GM08714 (cell line): ENCODE measurements at regions not wholly inside any gene's neighbourhood (a gene's known extent, or its start where the extent isn't known, plus 50 kb on each side); places are given as distances from the start of the nearest gene placed in this dataset.

Experiments used
- H3K4me3 ChIP-seq: fragments of 200-500 bp; sonication (Bioruptor generic); 2 replicates; pipeline ENCODE4 v1.5.1; 2014; ENCODE audit warnings: mild to moderate bottlenecking, low read length, inconsistent platforms
- ZNF274 ChIP-seq: IDR thresholded peaks from 2 replicates; pipeline ENCODE4 v1.6.1; 2012; ENCODE audit warnings: mild to moderate bottlenecking, low read depth, low read length

DNA sequence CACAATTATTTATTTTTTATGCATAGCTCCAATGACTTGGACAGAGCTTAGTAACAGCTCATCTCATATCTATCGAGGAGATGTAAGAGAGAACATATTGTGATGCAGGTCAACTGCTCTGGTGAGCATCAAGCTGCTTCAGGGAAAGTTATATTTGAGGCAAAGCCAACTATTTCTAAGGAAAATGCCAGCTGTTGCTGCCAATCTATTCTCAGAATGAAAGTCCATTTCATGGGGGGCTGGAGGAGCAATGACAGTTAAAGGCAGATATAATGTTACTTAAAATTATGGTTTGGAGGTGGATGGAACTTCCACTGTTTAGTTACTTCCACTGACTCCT is 424.8 kb downstream of the KIF20B start:
- no peak for TF ChIP-seq ZNF274
- H3K4me3 ChIP-seq: no peak overlapping the region

DNA sequence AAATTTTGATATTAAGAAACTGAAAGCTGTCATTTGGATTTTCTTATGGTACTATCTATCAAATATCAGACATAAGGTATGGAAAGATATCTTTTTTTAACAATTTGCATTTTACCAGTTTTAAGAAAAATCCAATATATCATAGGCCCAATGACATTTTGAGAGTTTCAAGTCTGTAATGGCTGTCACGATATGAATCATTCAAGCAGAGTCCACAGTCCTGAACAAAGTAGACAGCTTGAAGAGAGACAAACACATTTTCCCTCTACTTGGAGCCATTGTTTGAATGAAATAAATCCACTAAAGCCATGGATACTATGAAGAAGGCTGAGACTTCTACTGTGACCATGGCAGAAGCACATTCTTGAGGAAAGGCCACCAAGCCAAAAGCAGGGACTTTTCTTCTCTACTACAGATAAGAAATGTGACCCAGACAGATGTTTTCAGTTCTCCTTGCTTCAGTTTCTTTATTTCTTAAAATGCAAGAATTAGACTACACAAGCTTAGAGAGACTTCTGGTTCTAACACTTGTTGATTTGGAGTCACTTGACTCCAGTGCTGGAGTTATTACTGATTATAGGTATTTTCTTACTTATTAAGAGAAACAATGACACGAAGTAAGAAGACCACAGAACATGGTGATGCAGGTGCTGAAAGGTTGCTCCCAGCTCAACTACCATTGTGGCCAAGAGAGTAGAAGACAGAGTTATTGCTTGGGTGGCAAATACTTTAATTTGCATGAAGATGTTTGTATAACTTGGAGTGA is 429.1 kb downstream of the KIF20B start:
- H3K4me3 ChIP-seq: no peak overlapping the region
- no peak for TF ChIP-seq ZNF274

DNA sequence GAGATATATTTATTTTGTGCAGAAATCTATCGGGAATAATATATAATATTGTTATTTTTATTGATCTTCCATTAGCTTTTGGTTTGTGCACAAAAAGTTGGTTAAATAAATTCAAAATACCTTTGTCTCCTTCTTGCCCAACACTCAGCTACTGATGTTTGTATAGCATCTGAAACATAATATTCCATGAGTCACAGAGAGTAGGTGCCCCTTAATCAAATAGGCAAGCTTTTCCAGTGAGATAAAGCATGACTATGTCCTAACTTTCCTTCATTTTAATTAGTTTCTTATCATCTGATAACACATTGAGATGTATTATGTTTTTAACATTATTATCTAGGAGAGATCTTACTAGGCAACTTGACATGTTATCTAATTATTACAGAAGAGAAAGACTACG is 432.2 kb downstream of the KIF20B start:
- H3K4me3 ChIP-seq: no peak overlapping the region

DNA sequence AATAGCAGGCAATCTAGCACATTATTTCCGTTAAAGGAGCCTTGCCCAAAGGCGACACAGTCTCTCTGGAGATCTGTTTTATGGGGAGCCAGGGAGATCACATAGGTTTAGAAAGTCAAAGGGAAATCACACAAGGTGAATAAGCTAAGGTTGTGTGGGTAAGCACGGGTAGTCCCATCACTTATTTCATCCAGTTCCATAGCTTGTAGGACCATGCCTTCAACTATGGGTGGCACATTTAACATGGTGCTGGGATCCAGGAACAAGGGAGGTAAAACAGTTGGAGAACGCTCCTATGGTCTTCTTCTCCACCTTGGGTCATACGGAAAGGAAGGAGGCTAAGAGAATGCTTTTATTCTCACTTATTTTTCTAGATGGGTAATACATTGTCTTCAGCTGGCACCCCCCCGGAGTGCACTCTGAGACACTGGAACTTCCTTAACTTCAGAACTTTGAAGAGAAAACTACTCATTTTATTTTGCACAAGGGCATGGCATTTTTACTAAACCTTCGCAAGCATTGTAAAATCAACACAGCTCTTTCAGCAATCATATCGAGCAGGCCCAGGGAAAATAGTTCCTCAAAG is 435.4 kb downstream of the KIF20B start:
- no peak for TF ChIP-seq ZNF274
- H3K4me3 ChIP-seq: no peak overlapping the region

More for the DNA sequence above, 432.2 kb downstream of the KIF20B start:
- TF ChIP-seq ZNF274: no peak

DNA sequence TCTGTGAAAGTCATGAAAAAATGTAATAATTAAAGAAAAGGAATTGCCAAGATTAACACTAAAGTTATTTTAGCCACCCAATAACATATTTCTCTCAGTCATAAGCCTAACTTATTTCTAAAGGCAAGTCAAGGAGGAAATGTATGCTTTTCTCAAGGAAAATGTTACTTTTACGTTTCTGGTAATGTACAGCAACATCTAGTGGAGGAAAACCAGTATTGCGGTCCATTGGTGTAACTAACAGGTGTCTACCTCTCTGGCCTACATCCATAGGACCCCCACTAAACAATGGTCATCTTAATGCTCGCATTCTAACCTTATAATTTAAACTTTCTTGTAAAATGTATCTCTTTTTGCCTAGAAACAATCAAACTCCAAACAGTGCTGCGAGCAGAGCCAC is 437.5 kb downstream of the KIF20B start:
- no peak overlapping the region for H3K4me3 ChIP-seq
- TF ChIP-seq ZNF274: no peak

DNA sequence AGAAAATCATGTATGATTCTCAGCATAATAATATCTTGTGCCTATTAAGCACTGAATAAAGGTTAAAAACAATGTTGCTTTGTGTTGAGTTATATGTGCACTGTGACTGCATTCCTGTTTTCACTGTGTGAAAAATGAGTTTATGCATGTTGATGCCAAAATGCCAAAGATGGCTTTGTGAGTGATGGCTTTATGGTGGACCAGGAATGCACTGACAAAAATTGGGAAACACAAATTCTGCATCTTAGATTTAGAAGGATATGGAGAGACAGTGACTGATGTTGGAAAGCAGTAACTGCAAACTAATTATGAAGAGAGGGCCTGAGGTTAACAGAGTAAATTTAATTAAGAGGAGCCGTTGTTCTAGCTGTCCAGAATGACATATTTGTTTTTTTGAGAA is 440.4 kb downstream of the KIF20B start:
- H3K4me3 ChIP-seq: no peak overlapping the region
- no peak for TF ChIP-seq ZNF274

DNA sequence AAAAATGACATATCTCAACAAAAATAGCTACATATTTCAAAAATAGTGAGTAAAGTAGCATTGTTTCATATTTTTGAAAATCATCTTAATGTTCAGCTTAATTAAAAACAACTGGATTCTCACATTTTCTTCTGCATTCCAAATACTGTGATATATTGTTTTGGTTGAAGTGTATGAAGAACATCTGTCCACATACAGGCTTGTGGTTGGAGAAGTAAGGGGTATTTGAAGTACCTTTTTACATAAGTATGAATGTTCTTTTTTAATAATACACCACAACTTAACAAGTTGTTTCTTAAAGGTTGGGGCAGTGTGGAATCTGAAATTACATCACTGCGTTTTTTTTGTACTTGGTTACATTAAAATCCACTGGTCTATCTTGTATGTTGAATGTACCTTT is 442.5 kb downstream of the KIF20B start:
- TF ChIP-seq ZNF274: no peak
- no peak overlapping the region for H3K4me3 ChIP-seq

DNA sequence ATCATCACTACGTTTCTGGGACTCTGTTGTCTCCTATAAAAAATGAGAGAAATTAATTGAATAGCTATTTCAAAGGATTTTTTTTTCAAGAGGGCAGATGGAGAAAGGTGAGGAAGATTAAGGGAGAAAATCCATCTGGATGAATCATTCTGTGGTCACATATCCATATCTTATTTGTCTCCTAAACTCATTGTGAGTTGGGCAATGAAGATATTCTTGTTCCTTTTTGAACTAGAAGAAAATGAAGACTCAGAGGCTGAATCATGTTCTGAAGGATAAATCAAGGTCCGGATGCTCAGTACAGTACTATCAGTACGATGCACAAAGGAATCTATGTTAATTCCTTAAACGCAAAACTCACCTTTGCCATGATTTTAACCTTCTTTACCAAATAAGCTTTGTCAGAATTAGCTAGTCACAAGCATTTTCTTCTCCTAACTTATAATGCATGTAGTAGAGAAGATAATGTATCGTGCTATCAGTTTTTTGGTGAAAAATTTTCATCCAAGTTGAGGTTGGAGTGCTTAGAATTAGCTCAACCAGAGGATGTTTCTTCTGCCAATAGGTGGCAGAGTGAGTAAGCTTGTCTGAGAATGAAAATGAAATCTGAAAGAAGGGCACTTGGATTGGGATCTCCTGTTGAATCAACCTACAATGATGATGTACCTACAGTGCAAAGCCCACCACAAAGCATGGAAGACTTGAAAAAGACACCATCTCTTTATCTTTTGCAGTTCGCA is 446.9 kb downstream of the KIF20B start:
- TF ChIP-seq ZNF274: no peak
- H3K4me3 ChIP-seq: no peak overlapping the region

DNA sequence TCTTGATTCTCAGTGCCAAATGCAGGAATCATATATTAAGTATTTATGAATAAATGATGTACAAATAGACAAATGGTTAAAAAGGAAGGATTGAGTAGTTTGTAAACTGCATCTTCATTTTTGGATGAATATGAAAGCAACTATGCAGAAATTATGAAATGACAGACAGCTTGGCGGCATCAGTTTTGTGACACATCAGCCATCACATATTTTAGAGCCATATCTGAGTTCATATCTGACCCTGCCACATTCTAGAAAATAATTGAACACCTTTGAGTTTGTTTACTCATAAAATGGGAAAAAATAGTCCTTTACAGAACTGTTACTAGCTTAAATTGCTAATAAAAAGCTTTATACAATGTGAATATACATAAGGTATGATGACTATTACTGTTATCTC is 448.2 kb downstream of the KIF20B start:
- TF ChIP-seq ZNF274: no peak
- no peak overlapping the region for H3K4me3 ChIP-seq

DNA sequence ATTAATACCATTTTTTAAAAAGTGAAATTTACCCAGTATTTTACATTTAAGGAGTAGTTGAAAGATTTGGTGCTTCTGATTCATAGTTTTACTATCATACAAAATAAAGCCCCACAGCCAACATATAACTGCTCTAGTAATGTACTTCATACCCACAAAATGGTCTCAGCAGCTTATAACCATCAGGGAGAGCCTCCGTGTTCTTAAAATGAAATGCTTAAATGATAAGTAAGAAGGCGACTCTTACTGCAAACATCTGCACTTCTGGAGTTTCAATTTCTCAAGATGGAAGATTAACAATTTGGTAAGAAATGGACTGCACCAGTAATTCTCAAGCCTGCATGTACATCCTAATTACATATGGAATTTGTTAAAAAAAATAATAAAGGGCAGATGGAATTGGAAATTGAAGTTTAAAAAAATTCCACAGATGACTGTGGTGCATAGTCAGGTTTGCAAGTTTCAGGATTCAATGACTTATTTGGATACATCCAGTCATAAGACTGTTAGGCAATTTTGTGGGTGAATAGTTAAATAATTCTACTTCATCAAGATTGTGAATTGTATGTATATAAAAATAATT is 461.0 kb downstream of the KIF20B start:
- no peak for TF ChIP-seq ZNF274
- H3K4me3 ChIP-seq: no peak overlapping the region

DNA sequence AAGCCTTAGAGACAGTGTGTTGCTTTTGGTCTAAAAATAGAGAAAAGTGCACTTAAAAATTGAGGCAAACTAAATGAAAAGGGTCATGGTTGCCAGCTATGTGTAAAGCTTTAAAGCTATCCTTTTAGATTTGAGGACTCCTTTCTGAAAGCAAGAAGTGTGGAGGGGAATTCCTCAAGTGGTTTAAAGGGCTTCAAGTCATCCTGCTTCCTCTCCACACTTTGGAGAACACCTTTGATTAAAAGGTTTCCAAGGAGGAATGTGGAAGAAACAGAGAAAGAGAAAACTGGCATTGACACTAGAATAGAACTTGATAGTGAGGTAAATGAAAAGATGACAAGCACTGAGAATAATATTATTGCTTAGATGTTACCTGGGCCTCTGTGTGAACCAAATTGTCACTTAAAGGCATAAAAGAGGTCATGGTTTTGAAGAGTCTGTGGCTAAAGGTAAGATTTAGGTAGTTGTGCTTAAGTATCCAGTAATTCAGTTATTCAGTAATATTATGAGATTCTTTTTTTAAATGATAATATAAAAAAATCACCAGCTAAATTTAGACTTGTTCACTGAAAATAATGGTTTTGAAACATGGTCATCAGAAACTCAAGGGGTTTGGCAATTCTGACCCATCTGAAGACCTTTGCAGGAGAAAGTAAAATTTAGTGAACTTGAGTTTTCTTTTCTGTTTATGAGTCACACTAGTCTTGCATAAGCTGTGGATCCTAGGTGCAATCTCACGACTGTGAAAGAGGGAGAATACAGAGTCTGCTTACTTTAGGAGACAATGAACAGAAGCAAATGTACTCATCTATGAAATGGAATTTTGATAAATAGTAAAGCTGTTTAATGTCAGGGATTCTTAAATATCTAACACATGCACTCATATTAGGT is 466.0 kb downstream of the KIF20B start:
- H3K4me3 ChIP-seq: no peak overlapping the region
- TF ChIP-seq ZNF274: no peak

DNA sequence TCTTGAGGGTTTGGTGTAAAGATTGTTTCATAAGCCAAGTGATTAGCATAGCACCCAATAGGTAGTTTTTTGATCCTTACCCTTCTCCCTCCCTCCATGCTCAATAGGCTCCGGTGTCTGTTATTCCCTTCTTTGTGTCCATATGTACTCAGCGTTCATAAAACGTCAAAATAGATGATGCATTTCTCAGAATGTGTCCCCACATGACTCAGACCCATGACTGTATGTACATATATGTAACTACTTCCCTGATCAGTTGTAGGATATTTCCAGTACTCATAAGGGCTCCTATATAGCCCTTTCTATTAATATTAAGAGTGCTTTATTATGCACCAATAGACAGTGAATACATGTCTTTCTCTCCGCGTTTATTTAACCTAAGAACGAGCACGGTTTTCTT is 466.9 kb downstream of the KIF20B start:
- TF ChIP-seq ZNF274: no peak
- H3K4me3 ChIP-seq: no peak overlapping the region

DNA sequence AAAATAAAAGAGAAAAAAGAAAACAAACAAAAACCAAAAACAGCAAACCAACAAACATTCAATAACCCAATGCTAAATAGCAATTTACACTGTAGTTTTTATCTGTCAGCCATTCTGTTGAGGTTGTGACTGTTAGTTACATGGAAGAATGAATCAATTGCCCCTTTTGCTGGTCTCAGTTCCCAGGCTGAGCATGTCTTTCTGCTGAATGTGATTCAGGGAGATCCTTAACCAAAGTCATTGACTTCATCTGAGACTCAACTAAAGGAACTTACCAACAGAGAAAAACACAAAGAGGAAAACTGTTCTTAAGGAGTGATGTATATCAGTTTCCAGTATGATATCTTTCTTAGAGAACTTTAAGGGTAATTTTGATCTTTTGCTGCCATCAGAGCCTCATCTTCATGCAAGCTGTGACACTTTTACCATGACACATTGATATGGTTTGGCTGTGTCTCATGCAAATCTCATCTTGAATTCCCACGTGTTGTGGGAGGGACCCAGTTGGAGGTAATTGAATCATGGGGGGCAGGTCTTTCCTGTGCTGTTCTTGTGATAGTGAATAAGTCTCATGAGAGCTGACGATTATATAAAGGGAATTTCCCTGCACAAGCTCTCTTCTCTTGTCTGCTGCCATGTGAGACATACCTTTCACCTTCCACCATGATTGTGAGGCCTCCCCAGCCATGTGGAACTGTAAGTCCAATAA is 469.8 kb downstream of the KIF20B start:
- no peak overlapping the region for H3K4me3 ChIP-seq
- TF ChIP-seq ZNF274: no peak
